Stomach smooth muscle (tissue), 2 donors: ENCODE measurements at regions not wholly inside any gene's neighbourhood (a gene's known extent, or its start where the extent isn't known, plus 50 kb on each side); places are given as distances from the start of the nearest gene placed in this dataset.
"Not testable (repeated sequence)": the region's sequence is repeated elsewhere in the genome, so short reads cannot be mapped to it uniquely, and the experiment has no call there.

Experiments
- H3K27ac ChIP-seq: one replicate; pipeline ENCODE4 v1.7.0; 2013; ENCODE audit warnings: mild to moderate bottlenecking, low read length, inconsistent platforms
- H3K27me3 ChIP-seq, 2 donors: one replicate each; pipeline ENCODE4 v1.7.0; 2013; ENCODE audit warnings: low read length in 2 of 2; ENCODE audit not compliant: insufficient read depth in 2 of 2, control insufficient read depth in 1 of 2
- H3K36me3 ChIP-seq, 2 donors: one replicate each; pipeline ENCODE4 v1.7.0; 2013; ENCODE audit warnings: low read length in 2 of 2; ENCODE audit not compliant: control insufficient read depth in 2 of 2, insufficient read depth in 2 of 2
- H3K4me1 ChIP-seq: one replicate; pipeline ENCODE4 v1.7.0; 2013; ENCODE audit warnings: low read length; ENCODE audit not compliant: control insufficient read depth, insufficient read depth
- H3K4me3 ChIP-seq, 2 donors: one replicate each; pipeline ENCODE4 v1.7.0; 2013; ENCODE audit warnings: low read length in 2 of 2
- H3K9ac ChIP-seq, 2 donors: one replicate each; pipeline ENCODE4 v1.7.0; 2013; ENCODE audit warnings: low read length in 2 of 2, mild to moderate bottlenecking in 1 of 2
- H3K9me3 ChIP-seq, 2 donors: one replicate each; pipeline ENCODE4 v1.7.0; 2013; ENCODE audit warnings: low read length in 2 of 2; ENCODE audit not compliant: control insufficient read depth in 2 of 2
- donor health status: healthy.
- donor health status: Pancreatic carcinoma.

DNA sequence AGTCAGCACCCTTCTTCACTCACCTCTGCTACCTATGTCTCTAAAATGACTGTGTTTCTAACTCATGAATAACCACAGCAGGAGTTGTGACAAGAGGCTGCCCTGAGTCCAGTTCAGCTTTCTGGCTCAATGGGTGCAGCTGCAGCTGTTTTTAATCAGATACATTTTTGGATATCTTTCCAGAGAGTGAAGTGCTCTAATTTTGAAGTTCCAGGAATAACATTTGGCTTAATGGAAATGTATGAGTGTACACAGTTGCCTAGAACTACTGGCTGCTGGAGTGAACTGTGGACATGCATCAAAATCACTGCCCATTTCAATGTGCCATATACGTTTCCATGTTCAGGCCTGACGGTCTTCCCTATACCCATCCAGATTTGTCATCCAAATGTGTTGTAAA lies 769.5 kb upstream of the ANO3 start:
- H3K9me3 ChIP-seq = no peaks in the 10 kb centered on the region
- no peak overlapping the region for H3K27ac ChIP-seq
- no peak overlapping the region for H3K4me3 ChIP-seq
- H3K27me3 ChIP-seq = no peaks in the 10 kb centered on the region
- H3K4me1 ChIP-seq = peaks cover 5% of the 10 kb centered on the region
- H3K9ac ChIP-seq = no peak overlapping the region
- H3K36me3 ChIP-seq = no peaks in the 10 kb centered on the region

DNA sequence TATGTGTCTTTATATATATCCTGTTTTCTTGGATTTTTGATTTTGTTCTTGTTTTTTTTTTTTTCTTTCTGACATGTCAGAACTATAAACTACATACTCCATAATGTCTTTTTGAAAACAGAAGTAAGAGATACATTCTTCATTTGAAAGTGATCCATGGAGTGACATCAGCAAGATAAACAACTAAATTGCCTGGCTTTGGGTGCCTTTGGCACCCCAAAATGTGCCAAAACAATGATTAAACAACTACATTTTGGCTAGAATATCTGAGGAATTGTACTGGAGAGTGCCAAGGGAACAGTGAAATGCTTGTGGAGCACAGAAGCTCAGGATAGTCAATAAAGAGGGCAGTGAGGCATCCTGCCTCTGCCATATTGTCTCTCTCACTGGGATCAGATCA lies 766.1 kb upstream of the ANO3 start:
- H3K4me1 ChIP-seq = peaks cover 5% of the 10 kb centered on the region
- H3K9ac ChIP-seq = no peak overlapping the region
- H3K36me3 ChIP-seq = no peaks in the 10 kb centered on the region
- no peak overlapping the region for H3K4me3 ChIP-seq
- no peaks in the 10 kb centered on the region for H3K27me3 ChIP-seq
- H3K27ac ChIP-seq = no peak overlapping the region
- H3K9me3 ChIP-seq = no peaks in the 10 kb centered on the region

DNA sequence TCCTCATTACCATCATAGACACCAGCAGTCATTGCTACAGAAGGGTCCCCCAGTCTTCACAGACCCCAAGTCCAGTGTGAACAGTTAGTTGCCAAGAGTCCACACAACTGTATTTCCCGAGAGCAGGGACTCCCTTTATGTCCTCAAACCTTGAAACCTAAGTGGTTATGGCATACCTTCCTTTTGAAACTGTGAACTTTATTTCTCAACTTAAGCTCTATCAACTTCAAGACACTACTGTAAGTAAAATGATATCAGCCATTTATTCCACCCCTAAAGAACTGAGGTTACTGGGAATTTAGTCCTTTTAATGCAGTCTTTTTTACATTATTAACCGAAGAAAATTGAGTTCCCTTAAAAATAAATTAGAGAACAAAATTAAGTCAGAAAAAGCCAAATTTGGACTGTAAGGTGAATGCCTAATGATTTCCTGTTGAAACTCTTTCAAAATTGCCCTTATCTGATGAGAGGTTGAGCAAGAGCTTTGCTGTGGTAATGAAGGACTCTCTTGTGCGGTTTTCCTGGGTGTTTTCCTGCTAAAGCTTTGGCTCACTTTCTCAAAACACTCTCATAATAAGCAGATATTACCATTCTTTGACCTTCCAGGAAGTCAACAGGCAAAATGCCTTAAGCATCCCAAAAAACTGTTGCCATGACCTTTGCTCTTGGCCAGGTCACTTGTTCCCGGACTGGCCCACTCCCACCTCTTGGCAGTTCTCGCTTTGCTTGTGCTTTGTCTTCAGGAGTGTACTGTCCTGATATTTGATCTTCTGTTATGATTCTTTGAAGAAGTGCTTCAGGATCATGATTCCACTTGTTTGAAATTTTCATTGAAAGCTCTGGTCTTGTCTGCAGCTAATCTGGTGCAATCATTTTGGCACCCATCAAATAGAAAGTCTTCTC lies 765.4 kb upstream of the ANO3 start:
- no peaks in the 10 kb centered on the region for H3K27me3 ChIP-seq
- peaks cover 5% of the 10 kb centered on the region for H3K4me1 ChIP-seq
- H3K36me3 ChIP-seq = no peaks in the 10 kb centered on the region
- no peak overlapping the region for H3K27ac ChIP-seq
- no peak overlapping the region for H3K9ac ChIP-seq
- no peak overlapping the region for H3K4me3 ChIP-seq
- no peaks in the 10 kb centered on the region for H3K9me3 ChIP-seq

DNA sequence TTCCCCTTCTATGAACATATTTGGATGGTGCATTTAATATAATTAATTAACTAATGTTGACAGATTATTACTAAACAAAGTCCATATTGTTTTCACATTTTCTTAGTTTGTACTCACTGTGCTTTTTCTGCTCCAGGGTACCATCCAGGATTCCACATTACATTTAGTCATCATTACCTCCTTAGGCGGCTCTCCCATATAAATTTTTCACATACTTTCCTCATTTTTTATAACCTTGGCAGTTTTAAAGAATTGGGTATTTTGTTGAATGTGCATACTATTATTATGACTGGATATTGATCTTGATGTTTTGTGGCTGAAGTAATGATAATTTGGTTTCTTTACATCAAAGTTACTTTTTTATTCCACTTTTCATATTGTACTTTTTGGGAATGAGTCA lies 755.6 kb upstream of the ANO3 start:
- Histone ChIP-seq H3K9me3 (no peaks in the 10 kb centered on the region), H3K27ac (no peak overlapping the region), H3K4me3 (no peak overlapping the region), H3K36me3 (no peaks in the 10 kb centered on the region), H3K4me1 (no peaks in the 10 kb centered on the region), H3K9ac (no peak overlapping the region), H3K27me3 (no peaks in the 10 kb centered on the region)

DNA sequence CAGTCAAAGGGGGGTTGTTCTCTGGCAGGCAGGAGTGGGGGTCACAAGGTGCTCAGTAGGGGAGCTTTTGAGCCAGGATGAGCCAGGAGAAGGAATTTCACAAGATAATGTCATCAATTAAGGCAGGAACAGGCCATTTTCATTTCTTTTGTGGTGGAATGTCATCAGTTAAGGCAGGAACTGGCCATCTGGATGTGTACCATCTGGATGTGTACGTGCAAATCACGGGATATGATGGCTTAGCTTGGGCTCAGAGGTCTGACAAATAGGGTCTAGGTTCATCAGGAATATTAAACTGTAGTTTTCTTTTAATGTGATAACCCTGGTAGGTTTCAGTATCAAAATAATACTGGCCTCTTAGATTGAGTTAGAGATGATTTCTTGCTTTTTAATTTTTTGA lies 752.4 kb upstream of the ANO3 start:
- not testable (repeated sequence) for H3K36me3 ChIP-seq, H3K27ac ChIP-seq, H3K4me1 ChIP-seq, H3K9ac ChIP-seq, H3K9me3 ChIP-seq, H3K27me3 ChIP-seq, H3K4me3 ChIP-seq

DNA sequence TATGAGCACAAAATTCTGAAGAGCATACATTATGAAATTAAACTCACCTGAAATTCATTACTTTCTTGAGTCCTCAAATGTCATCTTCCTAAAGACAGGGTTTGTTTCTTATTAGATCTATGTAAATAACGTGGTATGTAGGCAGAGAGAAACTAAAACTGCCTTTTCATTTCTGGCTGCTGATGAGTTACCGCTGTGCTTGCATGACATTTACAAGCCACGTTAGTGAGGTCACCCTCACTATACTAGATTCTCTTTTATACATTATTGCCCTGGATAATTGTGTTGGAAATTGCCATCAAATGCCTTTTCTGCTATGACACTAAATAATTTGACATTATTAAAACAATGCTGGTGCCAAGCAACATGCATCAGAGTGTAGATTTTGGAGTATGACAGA lies 748.3 kb upstream of the ANO3 start:
- H3K9ac ChIP-seq = no peak overlapping the region
- no peaks in the 10 kb centered on the region for H3K4me1 ChIP-seq
- no peaks in the 10 kb centered on the region for H3K27me3 ChIP-seq
- no peaks in the 10 kb centered on the region for H3K36me3 ChIP-seq
- H3K27ac ChIP-seq = no peak overlapping the region
- no peak overlapping the region for H3K4me3 ChIP-seq
- no peaks in the 10 kb centered on the region for H3K9me3 ChIP-seq

DNA sequence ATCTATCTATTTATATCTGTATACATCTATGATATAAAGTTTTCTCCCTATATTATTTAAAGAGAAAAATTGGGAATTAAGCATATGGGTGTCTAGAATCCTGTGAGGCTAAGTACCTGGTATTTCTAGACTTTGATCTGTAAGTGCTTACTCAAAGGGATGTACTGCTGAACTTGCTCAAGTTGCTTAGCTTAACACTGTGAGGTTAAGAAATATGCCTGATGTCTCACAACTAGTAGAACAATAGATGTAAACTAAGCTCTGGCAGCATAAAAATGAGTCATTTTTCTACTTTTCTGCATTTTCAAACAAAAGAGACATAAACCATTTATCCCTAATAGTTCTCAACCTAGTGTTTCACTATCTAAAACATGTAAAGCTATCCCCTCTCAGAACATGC lies 744.4 kb upstream of the ANO3 start:
- H3K27ac ChIP-seq = no peak overlapping the region
- H3K27me3 ChIP-seq = no peaks in the 10 kb centered on the region
- no peaks in the 10 kb centered on the region for H3K36me3 ChIP-seq
- no peak overlapping the region for H3K4me3 ChIP-seq
- H3K4me1 ChIP-seq = no peaks in the 10 kb centered on the region
- H3K9me3 ChIP-seq = no peaks in the 10 kb centered on the region
- H3K9ac ChIP-seq = no peak overlapping the region

DNA sequence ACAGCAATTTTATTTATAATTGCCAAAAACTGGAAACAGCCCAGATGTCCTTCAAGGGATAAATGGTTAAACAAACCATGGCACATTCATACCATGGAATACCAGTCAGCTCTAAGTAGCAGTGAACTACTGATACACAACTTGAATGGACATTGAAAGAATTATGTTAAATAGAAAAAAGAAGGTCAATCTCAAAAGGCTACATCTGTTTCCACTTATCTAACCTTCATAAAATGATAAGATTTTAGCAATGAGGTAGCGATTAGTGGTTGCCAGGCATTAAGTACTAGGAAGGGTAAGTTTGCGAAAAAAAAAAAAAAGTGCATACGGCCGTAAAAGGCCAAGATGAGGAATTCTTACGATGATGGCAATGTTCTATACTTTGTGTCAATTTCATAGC lies 738.7 kb upstream of the ANO3 start:
- no peaks in the 10 kb centered on the region for H3K4me1 ChIP-seq
- no peak overlapping the region for H3K4me3 ChIP-seq
- no peaks in the 10 kb centered on the region for H3K9me3 ChIP-seq
- H3K27me3 ChIP-seq = no peaks in the 10 kb centered on the region
- no peak overlapping the region for H3K9ac ChIP-seq
- no peaks in the 10 kb centered on the region for H3K36me3 ChIP-seq
- H3K27ac ChIP-seq = no peak overlapping the region

DNA sequence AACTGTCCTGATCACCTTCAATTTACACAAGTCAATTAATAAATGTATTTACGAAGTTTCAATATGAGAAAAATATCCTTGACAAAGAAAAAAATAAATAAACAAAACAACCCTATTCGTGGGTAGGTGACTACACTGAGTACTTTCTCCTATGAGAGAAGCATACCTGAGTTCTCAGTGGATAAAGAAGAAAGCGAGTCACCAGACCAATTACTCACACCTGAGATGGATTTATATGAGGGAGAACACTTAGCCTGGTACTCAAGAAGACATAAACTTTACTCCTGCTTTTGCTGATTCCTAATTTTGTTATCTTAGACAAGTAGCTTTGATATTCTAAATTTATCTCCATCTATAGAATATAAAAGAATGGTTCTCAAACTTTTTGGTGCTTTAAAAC lies 735.2 kb upstream of the ANO3 start:
- Histone ChIP-seq H3K9ac (no peak overlapping the region), H3K27ac (no peak overlapping the region)

DNA sequence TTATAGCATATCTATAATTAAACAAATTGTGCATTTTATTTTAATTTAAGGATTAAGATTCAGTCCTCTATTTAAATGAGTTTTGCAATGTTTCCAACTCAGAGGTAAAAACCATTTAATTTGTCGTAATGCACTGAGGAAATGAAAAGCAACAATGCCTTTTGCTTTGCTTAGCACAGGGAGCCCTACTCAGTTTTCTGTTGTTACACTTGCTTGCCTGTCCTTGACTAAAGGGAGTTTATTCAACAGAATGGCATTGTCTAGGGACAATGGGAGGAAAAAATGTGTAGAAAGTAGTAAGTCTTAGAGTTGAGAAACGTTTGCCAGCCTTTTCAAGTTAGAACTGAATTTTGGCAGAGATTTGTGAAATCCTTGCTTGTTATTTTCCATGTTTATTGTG lies 734.2 kb upstream of the ANO3 start:
- no peaks in the 10 kb centered on the region for H3K4me1 ChIP-seq
- H3K9ac ChIP-seq = no peak overlapping the region
- no peaks in the 10 kb centered on the region for H3K36me3 ChIP-seq
- H3K27me3 ChIP-seq = no peaks in the 10 kb centered on the region
- no peaks in the 10 kb centered on the region for H3K9me3 ChIP-seq
- H3K27ac ChIP-seq = no peak overlapping the region
- H3K4me3 ChIP-seq = no peak overlapping the region

More for the DNA sequence above, 735.2 kb upstream of the ANO3 start:
- H3K4me3 ChIP-seq = no peak overlapping the region
- no peaks in the 10 kb centered on the region for H3K9me3 ChIP-seq
- H3K27me3 ChIP-seq = no peaks in the 10 kb centered on the region
- no peaks in the 10 kb centered on the region for H3K36me3 ChIP-seq
- no peaks in the 10 kb centered on the region for H3K4me1 ChIP-seq

DNA sequence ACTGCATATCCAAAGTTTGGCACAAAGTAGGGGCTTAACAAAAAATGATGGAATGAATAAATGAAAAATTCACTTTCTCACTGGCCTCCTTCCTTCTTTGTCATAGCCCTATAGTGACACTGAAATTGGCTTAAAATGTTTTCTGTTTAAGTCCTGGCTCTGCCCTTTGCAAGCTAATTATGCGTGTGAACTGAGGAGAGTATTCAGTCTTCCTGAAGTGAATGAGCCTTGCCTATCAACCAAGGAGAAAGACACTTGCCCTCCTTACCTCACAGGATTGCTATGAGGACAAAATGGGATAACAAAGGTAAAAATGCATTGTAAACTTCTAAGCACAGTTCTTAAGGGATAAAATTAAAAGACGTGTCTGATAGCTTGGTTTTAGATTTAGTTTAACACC lies 729.8 kb upstream of the ANO3 start:
- no peaks in the 10 kb centered on the region for H3K36me3 ChIP-seq
- no peak overlapping the region for H3K9ac ChIP-seq
- H3K4me1 ChIP-seq = no peaks in the 10 kb centered on the region
- H3K27ac ChIP-seq = no peak overlapping the region
- H3K4me3 ChIP-seq = no peak overlapping the region
- H3K9me3 ChIP-seq = no peaks in the 10 kb centered on the region
- no peaks in the 10 kb centered on the region for H3K27me3 ChIP-seq
